Liver (tissue), 8 donors: ENCODE measurements at regions not wholly inside any gene's neighbourhood (a gene's known extent, or its start where the extent isn't known, plus 50 kb on each side); places are given as distances from the start of the nearest gene placed in this dataset.
A peak's percentile ranks its signal among the peaks of the same experiment; 100 is the strongest.

Experiments
- DNase-seq: peaks from one replicate; pipeline ENCODE4 v3.0.0-alpha.2; 2017; ENCODE audit warnings: low spot score
- H3K27ac ChIP-seq, 2 donors: one replicate each; pipeline ENCODE4 v1.7.0; 2013; ENCODE audit warnings: inconsistent platforms in 2 of 2, low read length in 2 of 2, control low read depth in 1 of 2, low read depth in 1 of 2, mild to moderate bottlenecking in 1 of 2
- H3K27me3 ChIP-seq, 4 donors: one replicate each; pipeline versions ENCODE4 v1.6.1 to v1.7.0; 2013; ENCODE audit warnings: low read length in 3 of 4, inconsistent platforms in 1 of 4, mild to moderate bottlenecking in 1 of 4, moderate library complexity in 1 of 4; ENCODE audit not compliant: control insufficient read depth in 4 of 4, insufficient read depth in 4 of 4
- H3K36me3 ChIP-seq, 4 donors: one replicate each; pipeline versions ENCODE4 v1.6.1 to v1.7.0; 2013; ENCODE audit warnings: low read length in 3 of 4, mild to moderate bottlenecking in 3 of 4, low read depth in 1 of 4, moderate library complexity in 1 of 4; ENCODE audit not compliant: control insufficient read depth in 4 of 4, insufficient read depth in 3 of 4
- H3K4me1 ChIP-seq, 4 donors: one replicate each; pipeline versions ENCODE4 v1.6.1 to v1.7.0; 2013; ENCODE audit warnings: low read length in 3 of 4, mild to moderate bottlenecking in 3 of 4, moderate library complexity in 1 of 4; ENCODE audit not compliant: control insufficient read depth in 4 of 4, insufficient read depth in 4 of 4
- H3K4me3 ChIP-seq, 3 donors: one replicate each; pipeline versions ENCODE4 v1.6.1 to v1.7.0; 2013; ENCODE audit warnings: low read length in 3 of 3, control low read depth in 1 of 3, low read depth in 1 of 3, mild to moderate bottlenecking in 1 of 3
- H3K9ac ChIP-seq, 2 donors: one replicate each; pipeline ENCODE4 v1.7.0; 2013; ENCODE audit warnings: low read length in 2 of 2, mild to moderate bottlenecking in 2 of 2, moderate library complexity in 2 of 2, control low read depth in 1 of 2, low read depth in 1 of 2
- H3K9me3 ChIP-seq, 4 donors: one replicate each; pipeline versions ENCODE4 v1.6.1 to v1.7.0; 2013; ENCODE audit warnings: low read length in 3 of 4; ENCODE audit not compliant: control insufficient read depth in 4 of 4
- CTCF ChIP-seq: fragments of 150-350 bp; IDR thresholded peaks from 2 replicates; pipeline ENCODE4 v1.5.1; 2017; ENCODE audit warnings: improper control_type of control experiment, low read depth, low read length; ENCODE audit not compliant: missing input control
- EGR1 ChIP-seq, 2 donors: IDR thresholded peaks; 2 replicates each; pipeline ENCODE4 v1.6.1; 2016 to 2018; ENCODE audit warnings: antibody characterized with exemption in 2 of 2, low read depth in 2 of 2
- FOXA1 ChIP-seq: IDR thresholded peaks from 2 replicates; pipeline ENCODE4 v1.6.1; 2016; ENCODE audit warnings: antibody characterized with exemption
- FOXA2 ChIP-seq: IDR thresholded peaks from 2 replicates; pipeline ENCODE4 v1.6.1; 2016; ENCODE audit warnings: antibody characterized with exemption
- GABPA ChIP-seq, 2 donors: IDR thresholded peaks in 1 of 2; conservative IDR thresholded peaks in 1 of 2; 2 replicates each; pipeline ENCODE4 v1.6.1; 2016; ENCODE audit warnings: antibody characterized with exemption in 2 of 2, mild to moderate bottlenecking in 1 of 2, moderate library complexity in 1 of 2
- HNF4A ChIP-seq, 2 donors: conservative IDR thresholded peaks; 2 replicates each; pipeline ENCODE4 v1.6.1; 2016; ENCODE audit warnings: antibody characterized with exemption in 2 of 2, mild to moderate bottlenecking in 2 of 2
- HNF4G ChIP-seq: IDR thresholded peaks from 2 replicates; pipeline ENCODE4 v1.6.1; 2016; ENCODE audit warnings: antibody characterized with exemption
- JUND ChIP-seq, 2 donors: IDR thresholded peaks; 2 replicates each; pipeline ENCODE4 v1.6.1; 2016; ENCODE audit warnings: antibody characterized with exemption in 2 of 2
- MAX ChIP-seq: IDR thresholded peaks from 2 replicates; pipeline ENCODE4 v1.6.1; 2016; ENCODE audit warnings: antibody characterized with exemption
- NR2F2 ChIP-seq: IDR thresholded peaks from 2 replicates; pipeline ENCODE4 v1.6.1; 2016; ENCODE audit warnings: antibody characterized with exemption
- RAD21 ChIP-seq, 2 donors: IDR thresholded peaks; 2 replicates each; pipeline ENCODE4 v1.6.1; 2016; ENCODE audit warnings: antibody characterized with exemption in 2 of 2, mild to moderate bottlenecking in 2 of 2
- REST ChIP-seq: IDR thresholded peaks from 2 replicates; pipeline ENCODE4 v1.6.1; 2016; ENCODE audit warnings: antibody characterized with exemption, mild to moderate bottlenecking
- RXRA ChIP-seq, 2 donors: IDR thresholded peaks; 2 replicates each; pipeline ENCODE4 v1.6.1; 2017 to 2018; ENCODE audit warnings: antibody characterized with exemption in 2 of 2, mild to moderate bottlenecking in 1 of 2
- SP1 ChIP-seq: IDR thresholded peaks from 2 replicates; pipeline ENCODE4 v1.6.1; 2018; ENCODE audit warnings: antibody characterized with exemption, mild to moderate bottlenecking
- TAF1 ChIP-seq: conservative IDR thresholded peaks from 2 replicates; pipeline ENCODE4 v1.6.1; 2016; ENCODE audit warnings: antibody characterized with exemption, mild to moderate bottlenecking
- YY1 ChIP-seq: IDR thresholded peaks from 2 replicates; pipeline ENCODE4 v1.6.1; 2016; ENCODE audit warnings: antibody characterized with exemption, mild to moderate bottlenecking
- ZBTB33 ChIP-seq: IDR thresholded peaks from 2 replicates; pipeline ENCODE4 v1.6.1; 2016; ENCODE audit warnings: antibody characterized with exemption
- WGBS: extraction: QIAGEN DNeasy Blood & Tissue Kit; methylation state at CpG from one replicate; pipeline ENCODE4 v1.1.7; 2013; 5-methylcytosine and 5-hydroxymethylcytosine counted together
- TF ChIP-seq, protein P1 (sequence below): IDR thresholded peaks from 2 replicates; pipeline ENCODE4 v1.6.1; 2016; ENCODE audit warnings: antibody characterized with exemption
- donor health status: healthy.
- donor health status: healthy.
- donor health status: healthy.
- donor health status: healthy.
- donor health status: healthy.

- no peak overlapping the region for H3K9ac ChIP-seq
- H3K27ac ChIP-seq, result peak overlapping the region; percentile 45 to 78
- no peaks in the 10 kb centered on the region for H3K27me3 ChIP-seq
- H3K4me1 ChIP-seq, result peaks cover 0 to 18% (median 15%) of the 10 kb centered on the region in 4 donors
- WGBS, result 24% methylated on average over 11 of the region's 11 CpGs
- no peak overlapping the region for H3K4me3 ChIP-seq
- TF ChIP-seq, protein P1, sequence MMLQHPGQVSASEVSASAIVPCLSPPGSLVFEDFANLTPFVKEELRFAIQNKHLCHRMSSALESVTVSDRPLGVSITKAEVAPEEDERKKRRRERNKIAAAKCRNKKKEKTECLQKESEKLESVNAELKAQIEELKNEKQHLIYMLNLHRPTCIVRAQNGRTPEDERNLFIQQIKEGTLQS, result peak; percentile 13
- TF ChIP-seq NR2F2 (peak; percentile 87), REST (peak; percentile 76), RAD21 (IDR thresholded peaks at IDR 0.05) (peak; percentile 53 to 69), TAF1 (peak; percentile 74), MAX (peak; percentile 94), ZBTB33 (peak; percentile 49), HNF4G (peak; percentile 53), CTCF (no peak), EGR1 (IDR thresholded peaks at IDR 0.05; ENCODE audit: low read depth in 2 of 2) (peak in 1 of 2 donors; percentile 82), YY1 (peak; percentile 83), RXRA (IDR thresholded peaks at IDR 0.05) (peak; percentile 82 to 95), FOXA1 (peak; percentile 76), GABPA (IDR thresholded peaks at IDR 0.05 in 1 of 2, conservative IDR thresholded peaks at IDR 0.05 in 1 of 2) (peak in 1 of 2 donors; percentile 71), SP1 (peak; percentile 87), JUND (IDR thresholded peaks at IDR 0.05) (peak; percentile 60 to 88), HNF4A (conservative IDR thresholded peaks at IDR 0.05) (peak; percentile 69 to 86), FOXA2 (peak; percentile 71)
- H3K9me3 ChIP-seq, result no peaks in the 10 kb centered on the region
- H3K36me3 ChIP-seq, result no peaks in the 10 kb centered on the region
- DNase-seq, result no peak
Observed at GRCh38 chr2:240237609-240238174, 97.2 kb upstream of the OTOS start.
